ENCODE measurements at regions not wholly inside any gene's neighbourhood (a gene's known extent, or its start where the extent isn't known, plus 50 kb on each side); places are given as distances from the start of the nearest gene placed in this dataset.

DNA sequence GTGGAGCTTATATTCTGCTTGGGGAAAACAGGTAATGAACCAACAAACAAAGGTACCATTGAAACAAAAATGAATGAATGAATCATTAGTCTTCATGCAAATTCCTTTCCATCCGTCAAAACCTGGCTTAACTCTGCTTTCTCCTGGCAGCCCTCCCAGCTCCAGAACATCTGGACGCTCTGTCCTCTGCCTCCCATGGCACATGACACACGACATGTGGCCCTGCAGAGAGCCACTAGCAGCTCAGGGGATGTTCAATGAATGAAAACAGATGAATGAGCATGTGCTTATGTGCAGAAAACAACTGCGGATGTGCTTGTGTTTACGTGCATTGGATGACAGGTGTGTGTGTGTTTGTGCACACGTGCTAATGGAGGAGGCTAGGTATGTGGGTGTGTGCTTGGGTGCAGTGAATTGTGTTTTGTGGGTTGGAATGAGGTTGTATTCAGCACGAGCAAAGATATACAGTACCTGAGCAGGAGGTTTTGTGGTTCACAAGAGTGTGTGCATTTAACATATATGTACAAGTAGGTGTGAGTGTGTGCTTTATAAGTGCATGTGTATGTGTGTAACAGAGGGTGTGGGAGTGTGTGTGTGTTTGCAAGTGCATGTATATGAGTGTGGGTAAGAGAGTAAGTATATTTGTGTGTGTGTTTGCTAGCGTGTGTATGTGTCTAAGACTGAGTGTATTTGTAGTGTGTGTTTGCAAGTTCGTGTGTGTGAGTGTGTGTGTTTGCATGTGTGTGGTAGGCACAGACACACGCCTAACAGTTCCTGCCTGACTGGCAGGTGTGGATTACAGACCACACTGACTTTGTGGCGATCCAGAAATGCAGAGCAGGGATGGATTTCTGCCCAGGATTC lies 374.1 kb upstream of the SULF2 start:
- TF ChIP-seq TAF1 (IDR thresholded peaks at IDR 0.05; ENCODE audit: borderline replicate concordance, low read depth, low read length) (no peak), POLR2A (IDR thresholded peaks at IDR 0.05; ENCODE audit: low read depth, low read length) (no peak), POLR2AphosphoS5 (IDR thresholded peaks at IDR 0.05; ENCODE audit: low read depth, low read length) (no peak)
- no peak for FAIRE-seq
- DNase-seq (ENCODE audit: insufficient read length) = no peak

- no peak for TF ChIP-seq TAF1 (IDR thresholded peaks at IDR 0.05; ENCODE audit: borderline replicate concordance, low read depth, low read length)
- no peak for TF ChIP-seq POLR2A (IDR thresholded peaks at IDR 0.05; ENCODE audit: low read depth, low read length)
- no peak for TF ChIP-seq POLR2AphosphoS5 (IDR thresholded peaks at IDR 0.05; ENCODE audit: low read depth, low read length)
- DNase-seq (ENCODE audit: insufficient read length) (no peak), FAIRE-seq (no peak)
Observed at GRCh38 chr20:48158014-48158413, 372.7 kb upstream of the SULF2 start.

DNA sequence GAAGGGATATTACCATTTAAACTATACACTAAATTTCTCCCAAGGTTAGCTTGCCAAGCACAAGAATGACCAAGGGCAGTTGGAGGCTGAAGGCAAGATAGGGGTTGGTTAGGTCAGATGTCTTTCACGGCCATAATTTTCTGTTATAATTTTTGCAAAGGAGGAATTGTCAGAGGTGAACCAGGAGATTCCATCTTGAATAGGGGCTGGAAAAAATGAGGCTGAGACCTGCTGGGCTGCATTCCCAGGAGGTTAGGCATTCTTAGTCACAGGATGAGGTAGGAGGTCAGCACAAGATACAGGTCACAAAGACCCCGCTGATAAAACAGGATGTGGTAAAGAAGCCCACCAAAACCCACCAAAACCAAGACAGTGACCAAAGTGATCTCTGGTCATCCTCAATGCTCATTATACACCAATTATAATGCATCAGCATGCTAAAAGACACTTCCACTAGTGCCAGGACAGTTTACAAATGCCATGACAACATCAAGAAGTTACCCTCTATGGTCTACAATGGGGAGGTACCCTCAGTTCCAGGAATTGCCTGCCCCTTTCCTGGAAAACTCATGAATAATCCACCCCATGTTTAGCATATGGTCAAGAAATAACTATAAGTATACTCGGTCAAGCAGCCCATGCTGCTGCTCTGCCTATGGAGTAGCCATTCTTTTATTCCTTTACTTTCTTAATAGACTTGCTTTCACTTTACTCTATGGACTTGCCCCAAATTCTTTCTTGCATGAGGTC lies 371.8 kb upstream of the SULF2 start:
- DNase-seq (ENCODE audit: insufficient read length) = no peak
- TF ChIP-seq POLR2A (IDR thresholded peaks at IDR 0.05; ENCODE audit: low read depth, low read length) (no peak), TAF1 (IDR thresholded peaks at IDR 0.05; ENCODE audit: borderline replicate concordance, low read depth, low read length) (no peak), POLR2AphosphoS5 (IDR thresholded peaks at IDR 0.05; ENCODE audit: low read depth, low read length) (no peak)
- no peak for FAIRE-seq

GRCh38 chr20:48156521-48156920 lies 371.2 kb upstream of the SULF2 start:
- DNase-seq (ENCODE audit: insufficient read length) (no peak), FAIRE-seq (no peak)
- no peak for TF ChIP-seq TAF1 (IDR thresholded peaks at IDR 0.05; ENCODE audit: borderline replicate concordance, low read depth, low read length)
- TF ChIP-seq POLR2AphosphoS5 (IDR thresholded peaks at IDR 0.05; ENCODE audit: low read depth, low read length) = no peak
- TF ChIP-seq POLR2A (IDR thresholded peaks at IDR 0.05; ENCODE audit: low read depth, low read length) = no peak

- DNase-seq (ENCODE audit: insufficient read length) (no peak), FAIRE-seq (no peak)
- TF ChIP-seq POLR2AphosphoS5 (IDR thresholded peaks at IDR 0.05; ENCODE audit: low read depth, low read length) (no peak), POLR2A (IDR thresholded peaks at IDR 0.05; ENCODE audit: low read depth, low read length) (no peak), TAF1 (IDR thresholded peaks at IDR 0.05; ENCODE audit: borderline replicate concordance, low read depth, low read length) (no peak)
Observed at GRCh38 chr20:48155268-48155667, 370.0 kb upstream of the SULF2 start.

DNA sequence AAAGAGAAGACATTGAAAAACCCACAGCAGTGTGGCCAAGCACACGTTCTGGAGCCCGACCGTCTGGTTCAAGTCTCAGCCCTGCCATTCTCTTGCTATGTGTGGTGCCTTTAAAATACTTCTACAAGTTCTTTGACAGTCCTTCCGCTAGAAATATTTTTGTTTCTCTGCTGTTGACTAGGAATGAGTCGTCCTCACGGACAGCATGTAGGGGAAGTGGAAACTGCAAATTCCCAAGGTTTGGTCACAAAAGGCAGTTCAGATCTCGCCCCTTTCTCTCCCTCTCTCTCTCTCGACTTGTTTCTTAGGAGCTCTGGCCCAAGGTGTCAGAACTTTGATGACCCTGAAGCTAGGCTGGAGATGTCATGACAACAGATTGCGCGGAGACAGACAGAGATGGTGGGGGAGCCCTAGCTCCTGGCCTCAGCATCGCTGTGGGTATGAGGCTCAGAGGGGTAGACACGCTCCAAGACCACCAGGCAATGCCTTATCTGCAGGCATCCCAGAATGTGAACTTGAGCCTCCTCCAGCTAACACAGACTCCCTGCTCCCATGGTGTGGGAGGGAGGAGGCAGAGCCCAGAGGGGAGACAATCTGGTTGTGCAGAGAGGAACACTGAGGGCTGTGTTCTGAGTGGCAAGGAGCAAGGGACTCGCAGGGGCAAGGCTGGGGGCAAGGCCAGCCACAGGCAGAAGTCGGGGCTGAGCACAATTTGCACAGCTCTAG lies 368.9 kb upstream of the SULF2 start:
- FAIRE-seq (no peak), DNase-seq (ENCODE audit: insufficient read length) (no peak)
- no peak for TF ChIP-seq POLR2A (IDR thresholded peaks at IDR 0.05; ENCODE audit: low read depth, low read length)
- TF ChIP-seq POLR2AphosphoS5 (IDR thresholded peaks at IDR 0.05; ENCODE audit: low read depth, low read length) = no peak
- no peak for TF ChIP-seq TAF1 (IDR thresholded peaks at IDR 0.05; ENCODE audit: borderline replicate concordance, low read depth, low read length)

DNA sequence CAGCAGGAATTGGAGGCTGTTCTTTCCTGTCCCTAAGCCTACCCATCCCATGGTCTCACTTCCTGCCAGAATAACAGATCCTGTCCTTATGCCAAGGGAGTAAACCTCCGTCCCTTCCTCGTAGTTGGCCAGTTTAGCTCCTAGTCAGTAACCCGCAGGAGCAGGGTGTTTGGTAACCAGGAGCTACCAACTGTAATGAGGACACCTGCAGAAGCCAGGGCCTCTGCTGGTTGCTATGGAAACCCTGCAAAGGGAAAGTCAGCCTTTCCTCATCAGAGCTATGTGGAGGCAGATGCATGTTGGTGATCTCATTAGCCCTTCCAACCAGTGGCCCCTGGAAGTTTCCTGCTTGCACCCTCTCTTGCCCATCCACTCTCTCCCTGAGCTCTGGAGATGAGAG lies 368.2 kb upstream of the SULF2 start:
- no peak for DNase-seq (ENCODE audit: insufficient read length)
- FAIRE-seq = no peak

DNA sequence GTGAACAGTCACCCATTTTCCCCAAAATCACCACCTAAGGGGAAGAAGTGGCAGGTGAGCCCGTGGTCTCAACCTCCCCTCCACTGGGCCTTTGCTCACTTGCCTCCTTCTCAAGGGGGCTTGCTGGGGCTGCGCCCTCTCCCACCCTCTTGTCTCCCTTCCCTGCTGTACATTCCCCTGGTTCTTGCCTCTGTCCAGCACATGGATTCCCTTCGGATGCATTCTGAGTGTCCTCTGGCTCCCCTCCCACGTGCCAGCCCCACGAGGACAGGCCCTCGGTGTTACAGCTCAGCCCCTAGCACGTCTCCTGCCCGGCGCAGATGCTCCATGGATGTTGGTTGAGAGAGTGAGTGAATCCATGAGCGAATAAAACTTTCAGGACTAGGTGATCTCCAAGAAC lies 367.8 kb upstream of the SULF2 start:
- TF ChIP-seq TAF1 (IDR thresholded peaks at IDR 0.05; ENCODE audit: borderline replicate concordance, low read depth, low read length) (no peak), POLR2AphosphoS5 (IDR thresholded peaks at IDR 0.05; ENCODE audit: low read depth, low read length) (no peak), POLR2A (IDR thresholded peaks at IDR 0.05; ENCODE audit: low read depth, low read length) (no peak)
- DNase-seq (ENCODE audit: insufficient read length) (no peak), FAIRE-seq (no peak)

More for the DNA sequence above, 368.2 kb upstream of the SULF2 start:
- TF ChIP-seq POLR2AphosphoS5 (IDR thresholded peaks at IDR 0.05; ENCODE audit: low read depth, low read length) = no peak
- TF ChIP-seq TAF1 (IDR thresholded peaks at IDR 0.05; ENCODE audit: borderline replicate concordance, low read depth, low read length) = no peak
- TF ChIP-seq POLR2A (IDR thresholded peaks at IDR 0.05; ENCODE audit: low read depth, low read length) = no peak

DNA sequence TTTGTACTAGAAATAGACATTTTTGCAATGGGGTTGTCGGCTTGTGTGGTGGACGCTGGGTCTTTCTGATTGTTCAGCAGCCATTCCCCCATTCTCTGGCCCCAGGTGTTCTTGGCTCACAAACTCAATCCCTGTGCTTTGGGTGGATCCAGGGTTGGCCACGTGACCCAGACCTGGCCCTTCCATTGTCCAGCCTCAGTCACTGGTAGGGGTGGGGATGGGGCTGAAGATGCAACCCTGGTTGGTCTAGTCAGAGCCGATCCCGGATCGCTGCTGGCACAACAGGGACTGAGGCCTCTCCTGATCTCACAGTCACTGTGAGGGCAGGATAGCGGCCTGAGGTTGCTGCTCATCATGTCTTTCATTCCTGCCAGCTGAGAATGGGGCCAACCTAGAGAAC lies 365.3 kb upstream of the SULF2 start:
- TF ChIP-seq TAF1 (IDR thresholded peaks at IDR 0.05; ENCODE audit: borderline replicate concordance, low read depth, low read length) (no peak), POLR2AphosphoS5 (IDR thresholded peaks at IDR 0.05; ENCODE audit: low read depth, low read length) (no peak), POLR2A (IDR thresholded peaks at IDR 0.05; ENCODE audit: low read depth, low read length) (no peak)
- FAIRE-seq = no peak
- DNase-seq (ENCODE audit: insufficient read length) = no peak

DNA sequence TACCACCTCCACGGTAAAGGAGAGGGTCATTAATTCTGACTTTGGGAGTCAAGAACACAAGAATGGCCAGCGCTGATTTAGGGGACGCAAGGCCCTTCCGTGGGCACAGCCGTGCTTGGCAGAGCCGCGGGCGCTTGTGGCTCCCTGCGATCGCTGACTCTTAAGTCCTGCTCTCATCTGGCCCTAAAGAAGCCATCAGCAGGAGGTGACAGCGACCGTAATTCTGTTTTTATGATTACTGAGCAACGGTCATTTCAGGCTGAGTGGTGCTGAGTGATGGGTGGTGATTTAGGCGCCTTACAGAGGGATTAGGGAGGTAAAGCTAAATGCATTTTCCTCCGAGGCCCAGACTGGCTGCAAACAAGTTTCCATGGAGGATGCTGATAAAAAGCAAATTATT lies 364.6 kb upstream of the SULF2 start:
- TF ChIP-seq POLR2AphosphoS5 (IDR thresholded peaks at IDR 0.05; ENCODE audit: low read depth, low read length) = no peak
- TF ChIP-seq POLR2A (IDR thresholded peaks at IDR 0.05; ENCODE audit: low read depth, low read length) = no peak
- no peak for FAIRE-seq
- no peak for DNase-seq (ENCODE audit: insufficient read length)

GRCh38 chr20:48148916-48149672 lies 363.8 kb upstream of the SULF2 start:
- FAIRE-seq = no peak
- DNase-seq (ENCODE audit: insufficient read length) = no peak
- TF ChIP-seq POLR2AphosphoS5 (IDR thresholded peaks at IDR 0.05; ENCODE audit: low read depth, low read length) = no peak
- TF ChIP-seq TAF1 (IDR thresholded peaks at IDR 0.05; ENCODE audit: borderline replicate concordance, low read depth, low read length) = no peak
- no peak for TF ChIP-seq POLR2A (IDR thresholded peaks at IDR 0.05; ENCODE audit: low read depth, low read length)
